ENCODE measurements at regions not wholly inside any gene's neighbourhood (a gene's known extent, or its start where the extent isn't known, plus 50 kb on each side); places are given as distances from the start of the nearest gene placed in this dataset.

DNA sequence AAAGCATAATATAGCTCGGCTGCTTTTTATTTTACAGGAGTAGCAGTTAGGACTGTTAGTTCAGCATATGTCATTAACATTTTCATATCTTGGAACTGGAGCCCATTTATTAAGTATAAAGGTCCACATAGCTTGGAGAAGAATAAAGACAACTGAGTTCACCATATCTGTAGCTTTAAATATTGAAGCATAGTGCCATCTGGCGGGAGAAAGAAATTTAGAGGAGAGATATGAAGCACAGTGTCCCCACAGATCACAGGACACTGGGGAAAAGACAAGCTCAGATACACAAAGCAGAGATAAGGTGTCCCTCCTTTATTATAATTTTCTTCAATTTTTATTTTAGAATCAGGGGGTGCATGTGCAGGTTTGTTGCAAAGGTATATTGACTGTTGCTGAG is 104.7 kb upstream of the FREM2 start:
- Histone ChIP-seq H3K36me3 (ENCODE audit: control insufficient read depth, insufficient read depth, low read length) (no peaks in the 10 kb centered on the region), H3K4me3 (ENCODE audit: low read depth, low read length) (no peak overlapping the region), H3K27me3 (ENCODE audit: control insufficient read depth, insufficient read depth, low read length) (no peaks in the 10 kb centered on the region)
- POLR2A ChIA-PET, result no interaction called here
- TF ChIP-seq, protein P1, sequence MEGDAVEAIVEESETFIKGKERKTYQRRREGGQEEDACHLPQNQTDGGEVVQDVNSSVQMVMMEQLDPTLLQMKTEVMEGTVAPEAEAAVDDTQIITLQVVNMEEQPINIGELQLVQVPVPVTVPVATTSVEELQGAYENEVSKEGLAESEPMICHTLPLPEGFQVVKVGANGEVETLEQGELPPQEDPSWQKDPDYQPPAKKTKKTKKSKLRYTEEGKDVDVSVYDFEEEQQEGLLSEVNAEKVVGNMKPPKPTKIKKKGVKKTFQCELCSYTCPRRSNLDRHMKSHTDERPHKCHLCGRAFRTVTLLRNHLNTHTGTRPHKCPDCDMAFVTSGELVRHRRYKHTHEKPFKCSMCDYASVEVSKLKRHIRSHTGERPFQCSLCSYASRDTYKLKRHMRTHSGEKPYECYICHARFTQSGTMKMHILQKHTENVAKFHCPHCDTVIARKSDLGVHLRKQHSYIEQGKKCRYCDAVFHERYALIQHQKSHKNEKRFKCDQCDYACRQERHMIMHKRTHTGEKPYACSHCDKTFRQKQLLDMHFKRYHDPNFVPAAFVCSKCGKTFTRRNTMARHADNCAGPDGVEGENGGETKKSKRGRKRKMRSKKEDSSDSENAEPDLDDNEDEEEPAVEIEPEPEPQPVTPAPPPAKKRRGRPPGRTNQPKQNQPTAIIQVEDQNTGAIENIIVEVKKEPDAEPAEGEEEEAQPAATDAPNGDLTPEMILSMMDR (IDR thresholded peaks at IDR 0.05; ENCODE audit: insufficient read depth, low read depth, low read length), result peak; percentile 48
- DNase-seq (ENCODE audit: low read depth), result peak; percentile 2
- CTCF ChIA-PET, result interaction anchor here (0.9 to 1.2 kb wide), 6 partner anchors 18 to 941 kb away, joined by 3 to 6 read pairs (median 3); no protein-coding TSS in a partner anchor

DNA sequence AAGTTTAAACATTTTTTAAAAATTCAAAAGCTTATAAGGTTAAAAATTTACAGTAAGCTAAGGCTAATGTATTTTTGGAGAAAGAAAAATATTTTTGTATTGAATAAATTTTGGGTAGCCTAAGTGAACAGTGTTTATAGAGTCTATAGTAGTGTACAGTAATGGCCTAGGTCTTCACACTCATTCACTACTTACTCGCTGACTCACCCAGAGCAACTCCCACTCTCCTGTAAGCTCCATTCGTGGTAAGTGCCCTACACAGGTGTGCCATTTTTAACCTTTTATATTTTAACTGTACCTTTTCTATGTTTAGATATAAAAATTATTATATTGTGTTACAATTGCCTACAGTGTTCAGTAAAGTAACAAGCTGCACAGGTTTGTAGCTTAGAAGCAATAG is 96.6 kb upstream of the FREM2 start:
- ChIA-PET POLR2A (no interaction called here), CTCF (interaction anchor here (0.5 to 0.6 kb wide), 2 partner anchors 323 to 592 kb away, joined by 3 to 6 read pairs; no protein-coding TSS in a partner anchor)
- H3K36me3 ChIP-seq (ENCODE audit: control insufficient read depth, insufficient read depth, low read length), result no peaks in the 10 kb centered on the region
- no peak for DNase-seq (ENCODE audit: low read depth)
- no peaks in the 10 kb centered on the region for H3K27me3 ChIP-seq (ENCODE audit: control insufficient read depth, insufficient read depth, low read length)
- TF ChIP-seq, protein P1 (IDR thresholded peaks at IDR 0.05; ENCODE audit: insufficient read depth, low read depth, low read length), result no peak
- H3K4me3 ChIP-seq (ENCODE audit: low read depth, low read length), result no peak overlapping the region

DNA sequence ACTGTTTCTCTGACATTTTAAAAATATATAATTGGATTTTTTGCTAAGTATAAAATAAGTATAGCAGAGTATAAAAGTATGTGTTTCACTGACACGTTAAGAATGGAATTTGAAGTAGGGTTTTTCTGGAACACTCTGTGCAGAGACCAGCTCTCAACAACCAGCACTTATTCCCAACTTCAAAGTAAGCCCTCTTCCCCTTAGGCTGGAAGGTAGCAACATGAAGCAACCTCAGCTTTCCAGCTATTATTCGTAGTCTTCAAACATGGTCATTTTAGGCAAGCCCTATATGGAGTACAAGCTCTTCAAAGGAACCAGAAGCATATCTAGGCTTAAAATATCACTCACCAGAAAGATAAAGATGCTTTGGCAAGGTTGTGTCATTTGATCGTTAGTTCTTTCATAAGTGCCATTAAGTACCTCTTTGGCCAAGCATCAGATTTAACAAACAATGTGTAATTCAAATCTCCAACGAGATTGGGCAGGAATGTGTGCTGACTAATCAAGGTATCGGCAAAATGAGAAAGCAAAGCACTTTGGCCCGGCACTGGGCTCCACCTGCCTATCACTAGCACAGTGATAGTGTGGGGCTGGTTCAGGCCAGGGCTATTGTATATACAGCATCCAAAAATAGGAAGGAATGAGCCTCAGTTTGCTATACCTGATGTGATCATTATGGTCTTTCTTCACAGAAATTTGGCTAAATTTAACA is 95.9 kb upstream of the FREM2 start:
- CTCF ChIA-PET, result interaction anchor here (0.5 kb wide), 1 partner anchor 593 kb away, joined by 3 read pairs; no protein-coding TSS in a partner anchor
- POLR2A ChIA-PET, result interaction anchor here (0.6 kb wide), 1 partner anchor 17 kb away, joined by 3 read pairs; no protein-coding TSS in a partner anchor
- TF ChIP-seq, protein P1 (IDR thresholded peaks at IDR 0.05; ENCODE audit: insufficient read depth, low read depth, low read length), result no peak

DNA sequence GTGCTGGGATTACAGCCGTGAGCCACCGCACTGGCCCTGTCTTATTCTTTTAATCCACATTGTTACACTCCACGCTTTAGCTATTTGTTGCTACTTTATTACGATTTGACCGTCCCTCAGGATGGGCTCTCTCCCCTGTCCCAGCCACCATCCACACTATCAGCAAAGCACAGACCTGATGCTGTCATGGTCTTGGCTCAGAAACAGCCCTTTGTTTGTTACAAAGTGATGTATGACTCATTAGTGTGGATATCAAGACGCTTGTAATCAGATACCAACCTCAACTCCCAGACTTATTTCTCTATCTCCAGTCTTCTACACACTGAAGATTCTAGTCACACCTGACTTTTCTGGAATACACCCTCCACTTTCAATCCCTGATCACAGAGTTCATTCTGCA is 84.6 kb upstream of the FREM2 start:
- Histone ChIP-seq H3K36me3 (ENCODE audit: control insufficient read depth, insufficient read depth, low read length) (no peaks in the 10 kb centered on the region), H3K4me3 (ENCODE audit: low read depth, low read length) (no peak overlapping the region), H3K27me3 (ENCODE audit: control insufficient read depth, insufficient read depth, low read length) (no peaks in the 10 kb centered on the region)
- no peak for DNase-seq (ENCODE audit: low read depth)
- CTCF ChIA-PET, result no interaction called here
- TF ChIP-seq, protein P1 (IDR thresholded peaks at IDR 0.05; ENCODE audit: insufficient read depth, low read depth, low read length), result no peak
- POLR2A ChIA-PET, result no interaction called here

More for the DNA sequence above, 95.9 kb upstream of the FREM2 start:
- H3K36me3 ChIP-seq (ENCODE audit: control insufficient read depth, insufficient read depth, low read length), result no peaks in the 10 kb centered on the region
- H3K4me3 ChIP-seq (ENCODE audit: low read depth, low read length), result no peak overlapping the region
- H3K27me3 ChIP-seq (ENCODE audit: control insufficient read depth, insufficient read depth, low read length), result no peaks in the 10 kb centered on the region
- DNase-seq (ENCODE audit: low read depth), result no peak

DNA sequence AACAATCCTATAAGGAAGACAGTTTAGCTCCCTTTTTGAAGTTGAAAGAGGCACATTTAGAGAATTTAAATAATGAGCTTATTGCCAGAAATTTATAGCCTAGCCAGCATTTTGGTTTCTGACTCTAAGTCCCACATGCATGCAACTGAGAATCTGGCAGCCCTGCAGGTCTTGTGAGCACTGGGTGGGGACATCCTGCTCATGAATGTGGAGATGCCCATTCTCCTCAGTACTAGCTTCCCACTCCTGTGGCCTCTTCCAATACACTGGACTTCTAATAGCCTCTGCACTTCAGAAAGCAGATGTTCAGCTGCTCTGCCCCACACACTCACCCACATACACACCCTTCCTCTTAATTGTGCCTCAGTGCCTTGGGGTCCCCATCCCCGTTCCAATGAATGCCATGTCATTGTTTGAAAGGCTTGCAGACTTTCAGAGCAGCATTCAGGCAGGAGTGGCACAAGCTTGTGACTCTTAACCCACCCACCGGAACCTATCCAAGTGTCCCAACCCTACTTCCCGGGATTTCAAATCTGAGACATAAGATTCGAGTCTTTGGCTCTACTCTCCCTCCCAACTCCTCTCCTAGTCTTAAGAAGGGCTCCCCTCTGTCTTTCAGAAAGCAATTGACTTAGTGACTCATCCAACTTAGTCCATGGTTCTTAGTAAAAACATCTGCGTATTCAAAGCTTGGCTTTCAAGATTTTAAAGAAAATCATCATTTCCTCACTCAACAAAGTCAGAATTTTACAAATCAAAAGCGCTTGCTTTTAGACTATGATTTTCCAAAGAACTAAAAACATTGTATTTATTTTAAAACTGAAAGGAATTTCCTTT is 80.0 kb upstream of the FREM2 start:
- POLR2A ChIA-PET, result no interaction called here

More for the DNA sequence above, 80.0 kb upstream of the FREM2 start:
- TF ChIP-seq, protein P1 (IDR thresholded peaks at IDR 0.05; ENCODE audit: insufficient read depth, low read depth, low read length), result no peak
- CTCF ChIA-PET, result interaction anchor here (0.8 to 1.4 kb wide), 2 partner anchors 9 to 25 kb away, joined by 3 to 4 read pairs; no protein-coding TSS in a partner anchor
- Histone ChIP-seq H3K36me3 (ENCODE audit: control insufficient read depth, insufficient read depth, low read length) (no peaks in the 10 kb centered on the region), H3K27me3 (ENCODE audit: control insufficient read depth, insufficient read depth, low read length) (no peaks in the 10 kb centered on the region), H3K4me3 (ENCODE audit: low read depth, low read length) (no peak overlapping the region)
- no peak for DNase-seq (ENCODE audit: low read depth)

Measured in BJ (cell line).